K562 (cell line): ENCODE measurements at regions not wholly inside any gene's neighbourhood (a gene's known extent, or its start where the extent isn't known, plus 50 kb on each side); places are given as distances from the start of the nearest gene placed in this dataset.
A peak's percentile ranks its signal among the peaks of the same experiment; 100 is the strongest.

Experiments
- ATAC-seq: fragments of 200-7000 bp; cut with Tn5 transposase; 3 replicates; pipeline ENCODE4 v1.9.1; 2020; ENCODE audit warnings: moderate library complexity
- BruUV-seq: library from RNA; stranded (reverse); fragments of 400-500 nt; replicated peaks from 2 replicates; lab custom pipeline; 2021; lab: Mats Ljungman, UMichigan
- CTCF ChIA-PET: fragments of 300-600 bp; formaldehyde crosslinking; extraction: SDS; loops from one replicate; lab custom pipeline; 2021; ENCODE audit warnings: low intra/inter-chr PET ratio; lab: Yijun Ruan, JAX
- POLR2A ChIA-PET: fragments of 300-600, 350-650 bp; sonication (Branson Sonifier 250); formaldehyde crosslinking; extraction: SDS; loops from one replicate; lab custom pipeline; 2021; ENCODE audit warnings: antibody characterized with exemption, inconsistent platforms; lab: Yijun Ruan, JAX
- DNase-seq, 4 experiments: peaks; one replicate each; pipeline versions ENCODE4 v3.0.0 to v3.0.0-alpha.2; 2011 to 2018; ENCODE audit warnings: low spot score in 3 of 4, mixed read lengths in 3 of 4; ENCODE audit errors: extremely low read depth in 1 of 4
- FAIRE-seq: peaks from 2 replicates; lab custom pipeline; 2011; peaks lifted over from hg19 to GRCh38; lab: Jason Lieb, UNC
- H2AFZ ChIP-seq: 2 replicates; pipeline ENCODE4 v1.6.0; 2011; ENCODE audit warnings: low read depth, low read length, control low read depth, inconsistent platforms
- H3K27ac ChIP-seq: fragments of 200-600 bp; 3 replicates; pipeline ENCODE4 v1.8.0; 2011; ENCODE audit warnings: low read depth, mild to moderate bottlenecking, control low read depth, inconsistent platforms, low read length, moderate library complexity, mixed read lengths; ENCODE audit errors: extremely low read depth
- H3K27me3 ChIP-seq, 2 experiments: fragments of 300-600 bp in 1 of 2; 2 replicates in 1 of 2; 3 replicates in 1 of 2; pipeline versions ENCODE4 v1.6.0 to v1.8.0; 2011; ENCODE audit warnings: inconsistent platforms in 2 of 2, low read length in 2 of 2, mild to moderate bottlenecking in 1 of 2, mixed read lengths in 1 of 2, moderate library complexity in 1 of 2; ENCODE audit not compliant: control insufficient read depth in 2 of 2, insufficient read depth in 2 of 2
- H3K36me3 ChIP-seq: fragments of 300-600 bp; 3 replicates; pipeline ENCODE4 v1.8.0; 2011; ENCODE audit warnings: mild to moderate bottlenecking, low read length, inconsistent platforms; ENCODE audit not compliant: control insufficient read depth, insufficient read depth
- H3K4me1 ChIP-seq, 2 experiments: fragments of 200-600 bp in 1 of 2; replicated peaks in 1 of 2; 2 replicates in 1 of 2; 3 replicates in 1 of 2; pipeline versions ENCODE4 v1.5.1 to v1.8.0; 2011; ENCODE audit warnings: inconsistent platforms in 2 of 2, low read length in 2 of 2, mild to moderate bottlenecking in 1 of 2, mixed read lengths in 1 of 2, moderate library complexity in 1 of 2; ENCODE audit not compliant: control insufficient read depth in 2 of 2, insufficient read depth in 2 of 2
- H3K4me2 ChIP-seq: 2 replicates; pipeline ENCODE4 v1.6.1; 2011; ENCODE audit warnings: low read length, control low read depth, inconsistent platforms, mixed read lengths; ENCODE audit not compliant: insufficient read depth
- H3K4me3 ChIP-seq: fragments of 200-600 bp; sonication (generic), shearing (Covaris generic); 2 replicates; pipeline ENCODE4 v1.5.1; 2016; ENCODE audit warnings: control low read depth, inconsistent platforms
- H3K79me2 ChIP-seq: fragments of 200-600 bp; 3 replicates; pipeline ENCODE4 v1.8.0; 2011; ENCODE audit warnings: low read length, inconsistent platforms; ENCODE audit not compliant: control insufficient read depth, insufficient read depth
- H3K9ac ChIP-seq, 2 experiments: 2 replicates each; pipeline versions ENCODE4 v1.6.0 to v1.6.1; 2011; ENCODE audit warnings: low read depth in 2 of 2, low read length in 2 of 2, control low read depth in 1 of 2, inconsistent platforms in 1 of 2, mild to moderate bottlenecking in 1 of 2, mixed read lengths in 1 of 2; ENCODE audit not compliant: insufficient read depth in 1 of 2
- H3K9me1 ChIP-seq: one replicate; pipeline ENCODE4 v1.6.0; 2011; ENCODE audit warnings: inconsistent platforms, mild to moderate bottlenecking, low read length, moderate library complexity; ENCODE audit not compliant: control insufficient read depth, insufficient read depth
- H3K9me3 ChIP-seq: replicated peaks from 2 replicates; pipeline ENCODE4 v1.5.1; 2011; ENCODE audit warnings: low read depth, low read length, inconsistent platforms; ENCODE audit not compliant: control insufficient read depth, insufficient read depth
- H4K20me1 ChIP-seq: replicated peaks from 2 replicates; pipeline ENCODE4 v1.6.1; 2011; ENCODE audit warnings: low read length, inconsistent platforms, mixed read lengths; ENCODE audit not compliant: control insufficient read depth, insufficient read depth
- ETV1 ChIP-seq: fragments of 450-650 bp; conservative IDR thresholded peaks from 2 replicates; pipeline ENCODE4 v1.6.1; 2016; ENCODE audit warnings: missing genetic modification characterization, control low read depth, low read depth, missing compliant biosample characterization
- MAFF ChIP-seq: IDR thresholded peaks from 2 replicates; pipeline ENCODE4 v1.6.1; 2012; ENCODE audit warnings: low read length, improper control_type of control experiment
- MAFG ChIP-seq: fragments of 450-650 bp; conservative IDR thresholded peaks from 2 replicates; pipeline ENCODE4 v1.6.1; 2016; ENCODE audit warnings: missing genetic modification characterization, missing compliant biosample characterization
- MAFK ChIP-seq: IDR thresholded peaks from 2 replicates; pipeline ENCODE4 v1.6.1; 2011; ENCODE audit warnings: low read length, improper control_type of control experiment
- POLR2AphosphoS5 ChIP-seq: IDR thresholded peaks from 2 replicates; pipeline ENCODE4 v1.6.1; 2011; ENCODE audit warnings: mild to moderate bottlenecking, low read depth, low read length, moderate library complexity; ENCODE audit not compliant: control insufficient read depth, insufficient read depth
- RB1 ChIP-seq: fragments of 450-650 bp; IDR thresholded peaks from 2 replicates; pipeline ENCODE4 v1.6.1; 2017; ENCODE audit warnings: low read depth, mild to moderate bottlenecking
- RFX5 ChIP-seq: IDR thresholded peaks from 2 replicates; pipeline ENCODE4 v1.6.1; 2011; ENCODE audit warnings: low read depth, mild to moderate bottlenecking, improper control_type of control experiment, low read length
- WGBS: fragments of 100-300 bp; shearing (Covaris generic); methylation state at CpG from one replicate; pipeline ENCODE4 v1.1.6; 2016; ENCODE audit warnings: low coverage, mixed read lengths; ENCODE audit not compliant: insufficient coverage; ENCODE audit errors: missing lambda C conversion rate; 5-methylcytosine and 5-hydroxymethylcytosine counted together
- in situ Hi-C: fragments of 300-500 bp; cut with MboI; formaldehyde crosslinking; loops from 4 replicates; pipeline ENCODE4 v1.15.0; 2018; ENCODE audit warnings: inconsistent platforms, mixed read lengths
- intact Hi-C: fragments of 100-400 bp; cut with micrococcal nuclease; formaldehyde crosslinking; loops from 2 replicates; pipeline ENCODE4 v1.14.2; 2022
- TF ChIP-seq, protein P1 (sequence below), 2 experiments: fragments of 200-800 bp in 1 of 2; sonication (Bioruptor generic) in 1 of 2; sonication (generic) in 1 of 2; formaldehyde crosslinking in 1 of 2; IDR thresholded peaks in 1 of 2; conservative IDR thresholded peaks in 1 of 2; 2 replicates each; pipeline versions ENCODE4 v1.5.0 to v1.6.1; 2016 to 2020; ENCODE audit warnings: missing compliant biosample characterization in 1 of 2, missing genetic modification characterization in 1 of 2, missing genetic modification reagents in 1 of 2

DNA sequence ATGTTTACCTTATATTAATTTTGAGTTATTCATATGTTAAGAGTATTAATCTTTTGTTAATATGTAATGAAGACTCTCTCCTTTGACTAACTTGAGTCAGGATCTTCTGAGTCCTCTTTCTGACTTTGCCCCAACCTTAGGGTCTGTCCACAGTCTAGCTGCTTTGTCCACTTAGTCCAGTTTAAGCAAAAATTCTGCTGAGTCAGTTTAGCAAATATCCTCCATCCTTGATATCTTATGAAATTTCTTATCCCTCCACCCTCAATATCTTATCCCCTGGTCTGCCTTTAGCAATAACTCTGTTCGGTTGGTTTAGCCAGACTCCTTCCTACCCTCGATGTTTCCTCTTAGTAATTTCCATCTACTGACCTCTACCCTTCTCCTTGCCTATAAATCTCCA is 91.7 kb downstream of the DIPK2A start (continued):
- TF ChIP-seq RFX5 = no peak
- TF ChIP-seq MAFG (tag) = peak; percentile 47; the same call in 1 of the 2 replicates
- no peak for TF ChIP-seq POLR2AphosphoS5
- TF ChIP-seq MAFK = peak; percentile 10; the same call in 1 of the 2 replicates
- TF ChIP-seq MAFF = 0 out of 2 replicates have a peak, but pooled peaks have one; percentile 16

DNA sequence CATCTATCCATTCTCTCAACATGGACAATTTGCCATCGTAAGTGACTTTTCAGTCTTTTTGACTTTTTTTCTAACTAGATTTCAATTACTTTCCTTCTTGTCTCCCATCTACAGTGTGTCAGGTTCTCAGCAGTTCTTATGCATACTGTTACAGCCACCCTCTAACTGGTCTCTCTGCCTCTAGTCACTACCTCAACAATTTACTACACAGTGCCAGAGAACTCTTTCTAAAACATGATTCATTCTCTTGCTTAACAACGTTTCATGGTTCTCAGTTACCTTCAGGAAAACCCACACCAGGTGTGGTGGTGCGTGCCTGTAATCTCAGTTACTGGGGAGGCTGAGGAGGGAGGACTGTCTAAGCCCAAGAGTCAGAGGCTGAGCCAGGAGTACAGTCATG is 95.4 kb downstream of the DIPK2A start:
- FAIRE-seq (no peak), DNase-seq (no peak), ATAC-seq (no peak)
- Histone ChIP-seq H3K79me2 (no peaks in the 10 kb centered on the region), H3K9me1 (no peaks in the 10 kb centered on the region), H3K36me3 (no peaks in the 10 kb centered on the region), H3K4me3 (no peak overlapping the region), H3K27ac (no peak overlapping the region), H3K9ac (no peak overlapping the region), H3K4me2 (no peak overlapping the region), H3K4me1 (no peaks in the 10 kb centered on the region), H3K27me3 (no peaks in the 10 kb centered on the region), H4K20me1 (no peaks in the 10 kb centered on the region), H3K9me3 (no peaks in the 10 kb centered on the region), H2AFZ (no peak overlapping the region)
- TF ChIP-seq RB1 (no peak), ETV1 (no peak)
- TF ChIP-seq, protein P1, sequence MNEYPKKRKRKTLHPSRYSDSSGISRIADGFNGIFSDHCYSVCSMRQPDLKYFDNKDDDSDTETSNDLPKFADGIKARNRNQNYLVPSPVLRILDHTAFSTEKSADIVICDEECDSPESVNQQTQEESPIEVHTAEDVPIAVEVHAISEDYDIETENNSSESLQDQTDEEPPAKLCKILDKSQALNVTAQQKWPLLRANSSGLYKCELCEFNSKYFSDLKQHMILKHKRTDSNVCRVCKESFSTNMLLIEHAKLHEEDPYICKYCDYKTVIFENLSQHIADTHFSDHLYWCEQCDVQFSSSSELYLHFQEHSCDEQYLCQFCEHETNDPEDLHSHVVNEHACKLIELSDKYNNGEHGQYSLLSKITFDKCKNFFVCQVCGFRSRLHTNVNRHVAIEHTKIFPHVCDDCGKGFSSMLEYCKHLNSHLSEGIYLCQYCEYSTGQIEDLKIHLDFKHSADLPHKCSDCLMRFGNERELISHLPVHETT (CRISPR knock-in tag; conservative IDR thresholded peaks at IDR 0.05 in 1 of 2, IDR thresholded peaks at IDR 0.05 in 1 of 2) = no peak
- WGBS = 0% methylated on average over 3 of the region's 3 CpGs
- in situ Hi-C loops (no loop called here), intact Hi-C loops (no loop called here)
- ChIA-PET CTCF (no interaction called here), POLR2A (no interaction called here)
- BruUV-seq = no TSS peak
